ENCODE measurements at regions not wholly inside any gene's neighbourhood (a gene's known extent, or its start where the extent isn't known, plus 50 kb on each side); places are given as distances from the start of the nearest gene placed in this dataset.

DNA sequence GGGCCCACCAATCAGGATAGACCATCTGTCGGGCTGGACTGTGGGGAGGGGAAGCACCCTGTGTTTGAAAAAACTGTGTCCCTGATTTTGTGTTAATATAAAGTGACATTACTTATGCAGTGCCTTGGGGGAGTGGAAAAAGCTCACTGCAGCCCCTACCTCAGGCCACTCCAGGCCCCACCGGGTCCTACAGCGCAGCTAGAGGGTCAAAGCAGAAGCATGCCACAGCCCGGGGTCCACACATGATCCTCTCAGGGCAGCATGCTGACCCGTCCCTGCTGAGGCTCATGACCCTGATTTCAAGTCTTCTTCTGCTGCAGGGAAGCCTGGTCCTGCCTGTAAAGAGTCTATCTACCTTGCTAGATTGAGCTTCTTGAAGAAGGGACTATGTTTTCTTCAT lies 133.0 kb upstream of the PLCB4 start:
- TF ChIP-seq EZH2 (IDR thresholded peaks at IDR 0.05; ENCODE audit: borderline replicate concordance, low read depth, low read length, poor library complexity, severe bottlenecking) = no peak
- TF ChIP-seq, protein P1, sequence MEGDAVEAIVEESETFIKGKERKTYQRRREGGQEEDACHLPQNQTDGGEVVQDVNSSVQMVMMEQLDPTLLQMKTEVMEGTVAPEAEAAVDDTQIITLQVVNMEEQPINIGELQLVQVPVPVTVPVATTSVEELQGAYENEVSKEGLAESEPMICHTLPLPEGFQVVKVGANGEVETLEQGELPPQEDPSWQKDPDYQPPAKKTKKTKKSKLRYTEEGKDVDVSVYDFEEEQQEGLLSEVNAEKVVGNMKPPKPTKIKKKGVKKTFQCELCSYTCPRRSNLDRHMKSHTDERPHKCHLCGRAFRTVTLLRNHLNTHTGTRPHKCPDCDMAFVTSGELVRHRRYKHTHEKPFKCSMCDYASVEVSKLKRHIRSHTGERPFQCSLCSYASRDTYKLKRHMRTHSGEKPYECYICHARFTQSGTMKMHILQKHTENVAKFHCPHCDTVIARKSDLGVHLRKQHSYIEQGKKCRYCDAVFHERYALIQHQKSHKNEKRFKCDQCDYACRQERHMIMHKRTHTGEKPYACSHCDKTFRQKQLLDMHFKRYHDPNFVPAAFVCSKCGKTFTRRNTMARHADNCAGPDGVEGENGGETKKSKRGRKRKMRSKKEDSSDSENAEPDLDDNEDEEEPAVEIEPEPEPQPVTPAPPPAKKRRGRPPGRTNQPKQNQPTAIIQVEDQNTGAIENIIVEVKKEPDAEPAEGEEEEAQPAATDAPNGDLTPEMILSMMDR (conservative IDR thresholded peaks at IDR 0.05; ENCODE audit: low read depth, low read length) = no peak
